Colonic mucosa (tissue), 4 donors: ENCODE measurements at regions not wholly inside any gene's neighbourhood (a gene's known extent, or its start where the extent isn't known, plus 50 kb on each side); places are given as distances from the start of the nearest gene placed in this dataset.

ENCODE experiments used
- DNase-seq: peaks from one replicate; pipeline ENCODE4 v3.0.0-alpha.2; 2020
- H3K27ac ChIP-seq: fragments of 200-600 bp; one replicate; pipeline ENCODE4 v1.8.0; 2021
- H3K27me3 ChIP-seq: fragments of 200-600 bp; one replicate; pipeline ENCODE4 v1.8.0; 2021
- H3K36me3 ChIP-seq: fragments of 200-600 bp; one replicate; pipeline ENCODE4 v1.8.0; 2021
- H3K4me1 ChIP-seq: fragments of 200-600 bp; one replicate; pipeline ENCODE4 v1.8.0; 2021; ENCODE audit warnings: mild to moderate bottlenecking
- H3K4me3 ChIP-seq: fragments of 200-600 bp; one replicate; pipeline ENCODE4 v1.8.0; 2021
- H3K9ac ChIP-seq, 2 donors: one replicate each; pipeline ENCODE4 v1.7.0; 2013; ENCODE audit warnings: control low read depth in 2 of 2, low read depth in 2 of 2, low read length in 2 of 2
- H3K9me3 ChIP-seq: fragments of 200-600 bp; one replicate; pipeline ENCODE4 v1.8.0; 2021
- CTCF ChIP-seq: fragments of 200-600 bp; IDR thresholded peaks from one replicate; pipeline ENCODE4 v1.8.0; 2022; ENCODE audit warnings: antibody characterized with exemption, mild to moderate bottlenecking
- intact Hi-C: fragments of 100-400 bp; cut with DNase I; formaldehyde crosslinking; loops from one replicate; pipeline ENCODE4 v1.14.1; 2022
- donor health status: healthy.
- donor health status: DM: no; HTN: no; CAD: no.
- donor health status: DM: no; HTN: no; CAD: no.

DNA sequence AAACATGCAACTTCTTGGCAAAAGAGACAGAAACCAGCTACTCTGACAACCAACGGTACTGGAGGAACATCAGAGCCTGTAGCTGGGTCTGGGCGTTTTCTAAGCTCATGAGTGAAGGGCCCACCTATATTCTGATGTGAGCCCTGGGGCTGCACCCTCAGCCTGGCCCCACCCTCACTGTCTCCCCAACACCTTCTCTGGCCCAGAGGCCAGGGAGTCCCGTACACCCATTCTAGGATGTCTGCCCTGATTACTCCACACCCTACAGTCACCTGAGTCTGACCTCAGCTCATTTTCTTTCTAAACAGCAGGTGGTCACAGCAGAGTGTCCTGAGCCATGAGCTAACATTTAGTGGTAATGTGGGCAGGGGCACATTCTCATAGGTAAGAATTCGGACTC, 439.2 kb downstream of the MATN1 start:
- no peaks in the 10 kb centered on the region for H3K27me3 ChIP-seq
- no peaks in the 10 kb centered on the region for H3K4me1 ChIP-seq
- no peaks in the 10 kb centered on the region for H3K9me3 ChIP-seq
- H3K4me3 ChIP-seq: no peak overlapping the region
- H3K9ac ChIP-seq: no peak overlapping the region
- H3K27ac ChIP-seq: no peak overlapping the region
- intact Hi-C loops: no loop called here
- no peaks in the 10 kb centered on the region for H3K36me3 ChIP-seq
- no peak for TF ChIP-seq CTCF
- DNase-seq: no peak

- no peak for TF ChIP-seq CTCF
- H3K36me3 ChIP-seq: no peaks in the 10 kb centered on the region
- no peak overlapping the region for H3K9ac ChIP-seq
- no peaks in the 10 kb centered on the region for H3K27me3 ChIP-seq
- H3K27ac ChIP-seq: no peak overlapping the region
- intact Hi-C loops: no loop called here
- no peak for DNase-seq
- no peak overlapping the region for H3K4me3 ChIP-seq
- no peaks in the 10 kb centered on the region for H3K4me1 ChIP-seq
- H3K9me3 ChIP-seq: no peaks in the 10 kb centered on the region
Observed at GRCh38 chr1:30283199-30283962, 440.0 kb downstream of the MATN1 start.

DNA sequence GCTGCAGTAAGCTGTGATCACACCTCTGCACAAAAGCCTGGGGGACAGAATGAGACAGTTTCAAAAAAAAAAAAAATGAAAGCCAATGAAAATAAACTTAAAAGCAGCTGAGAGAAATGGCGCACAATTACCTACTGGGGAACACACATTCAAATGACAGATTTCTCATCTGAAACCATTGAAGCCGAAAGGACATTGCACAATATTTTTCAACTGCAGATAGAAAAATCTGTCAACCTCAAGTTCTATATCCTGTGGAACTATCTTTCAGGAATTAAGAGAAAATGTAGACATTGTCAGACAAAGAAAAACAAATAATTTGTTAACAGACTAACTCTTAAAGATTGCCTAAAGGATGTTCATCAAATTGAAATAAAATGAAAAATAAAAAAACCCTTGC, 442.8 kb downstream of the MATN1 start:
- no peak for DNase-seq
- no peak overlapping the region for H3K4me3 ChIP-seq
- H3K27me3 ChIP-seq: no peaks in the 10 kb centered on the region
- intact Hi-C loops: no loop called here
- no peak overlapping the region for H3K9ac ChIP-seq
- no peaks in the 10 kb centered on the region for H3K36me3 ChIP-seq
- H3K4me1 ChIP-seq: no peaks in the 10 kb centered on the region
- H3K9me3 ChIP-seq: no peaks in the 10 kb centered on the region
- no peak for TF ChIP-seq CTCF
- no peak overlapping the region for H3K27ac ChIP-seq

GRCh38 chr1:30277911-30278310, 445.5 kb downstream of the MATN1 start:
- Histone ChIP-seq H3K9ac (no peak overlapping the region), H3K36me3 (no peaks in the 10 kb centered on the region), H3K4me1 (no peaks in the 10 kb centered on the region), H3K4me3 (no peak overlapping the region), H3K9me3 (no peaks in the 10 kb centered on the region), H3K27me3 (no peaks in the 10 kb centered on the region), H3K27ac (no peak overlapping the region)
- no peak for TF ChIP-seq CTCF
- no peak for DNase-seq
- intact Hi-C loops: no loop called here

GRCh38 chr1:30277415-30277814, 446.0 kb downstream of the MATN1 start:
- H3K9me3 ChIP-seq: no peaks in the 10 kb centered on the region
- H3K27me3 ChIP-seq: no peaks in the 10 kb centered on the region
- intact Hi-C loops: no loop called here
- no peaks in the 10 kb centered on the region for H3K36me3 ChIP-seq
- no peak overlapping the region for H3K9ac ChIP-seq
- DNase-seq: no peak
- TF ChIP-seq CTCF: no peak
- no peak overlapping the region for H3K27ac ChIP-seq
- H3K4me1 ChIP-seq: no peaks in the 10 kb centered on the region
- H3K4me3 ChIP-seq: no peak overlapping the region
